H1 (cell line): ENCODE measurements at regions not wholly inside any gene's neighbourhood (a gene's known extent, or its start where the extent isn't known, plus 50 kb on each side); places are given as distances from the start of the nearest gene placed in this dataset.

Experiments
- CTCF ChIA-PET: fragments of 300-600 bp; sonication (Branson Sonifier 250); formaldehyde crosslinking; loops from one replicate; lab custom pipeline; 2021; ENCODE audit not compliant: partially characterized antibody; lab: Charles Lee
- POLR2A ChIA-PET: fragments of 300-600 bp; sonication (Branson Sonifier 250); formaldehyde crosslinking; loops from one replicate; lab custom pipeline; 2021; ENCODE audit warnings: inconsistent platforms; ENCODE audit not compliant: partially characterized antibody; lab: Charles Lee
- DNase-seq, 2 experiments: peaks; one replicate each; pipeline versions ENCODE4 v3.0.0 to v3.0.0-alpha.2; 2010 to 2022; ENCODE audit warnings: low spot score in 2 of 2, low read depth in 1 of 2, mixed read lengths in 1 of 2
- FAIRE-seq: peaks from 2 replicates; lab custom pipeline; 2011; peaks lifted over from hg19 to GRCh38; lab: Jason Lieb, UNC
- H2AFZ ChIP-seq: 2 replicates; pipeline ENCODE4 v1.8.1; 2012; ENCODE audit warnings: low read length, inconsistent platforms
- H2AK5ac ChIP-seq: 2 replicates; pipeline ENCODE4 v1.6.1; 2013; ENCODE audit warnings: low read depth, low read length
- H2BK120ac ChIP-seq: replicated peaks from 2 replicates; pipeline ENCODE3; 2013; ENCODE audit warnings: low read depth, low read length, inconsistent platforms
- H2BK12ac ChIP-seq: 2 replicates; pipeline ENCODE4 v1.6.1; 2013; ENCODE audit warnings: low read depth, low read length
- H2BK15ac ChIP-seq: 2 replicates; pipeline ENCODE4 v1.6.1; 2013; ENCODE audit warnings: low read length
- H2BK20ac ChIP-seq: 2 replicates; pipeline ENCODE4 v1.6.1; 2013; ENCODE audit warnings: low read length
- H2BK5ac ChIP-seq: 2 replicates; pipeline ENCODE4 v1.6.1; 2013; ENCODE audit warnings: low read depth, low read length
- H3K14ac ChIP-seq: 2 replicates; pipeline ENCODE4 v1.6.1; 2013; ENCODE audit warnings: inconsistent platforms; ENCODE audit not compliant: insufficient read length
- H3K18ac ChIP-seq: 2 replicates; pipeline ENCODE4 v1.6.1; 2013; ENCODE audit warnings: low read length; ENCODE audit errors: extremely low read depth
- H3K23ac ChIP-seq: 2 replicates; pipeline ENCODE4 v1.6.1; 2013; ENCODE audit warnings: inconsistent platforms; ENCODE audit not compliant: insufficient read length
- H3K23me2 ChIP-seq: 2 replicates; pipeline ENCODE4 v1.6.1; 2013; ENCODE audit warnings: low read depth, low read length
- H3K27ac ChIP-seq: 2 replicates; pipeline ENCODE4 v1.6.1; 2011; ENCODE audit warnings: low read depth, low read length, inconsistent platforms
- H3K27me3 ChIP-seq, 4 experiments: replicated peaks in 1 of 4; 1 replicate in 1 of 4; 2 replicates in 3 of 4; pipeline versions ENCODE4 v1.6.1 to v1.8.1; 2011 to 2013; ENCODE audit warnings: low read length in 3 of 4, mild to moderate bottlenecking in 3 of 4, inconsistent platforms in 2 of 4, mixed read lengths in 2 of 4, moderate library complexity in 1 of 4; ENCODE audit not compliant: control insufficient read depth in 3 of 4, insufficient read depth in 3 of 4; ENCODE audit errors: extremely low read depth in 1 of 4
- H3K36me3 ChIP-seq, 4 experiments: 2 replicates each; pipeline versions ENCODE4 v1.6.1 to v1.8.1; 2011 to 2013; ENCODE audit warnings: mild to moderate bottlenecking in 4 of 4, low read length in 3 of 4, moderate library complexity in 2 of 4, control low read depth in 1 of 4, inconsistent platforms in 1 of 4; ENCODE audit not compliant: insufficient read depth in 4 of 4, control insufficient read depth in 2 of 4
- H3K4ac ChIP-seq: replicated peaks from 2 replicates; pipeline ENCODE3; 2013; ENCODE audit warnings: low read length, low read depth, mixed read lengths, inconsistent platforms; ENCODE audit not compliant: insufficient read length
- H3K4me1 ChIP-seq, 4 experiments: replicated peaks in 1 of 4; 1 replicate in 1 of 4; 2 replicates in 3 of 4; pipeline versions ENCODE4 v1.6.1 to v1.8.1; 2011 to 2013; ENCODE audit warnings: low read length in 3 of 4, inconsistent platforms in 2 of 4, mixed read lengths in 1 of 4; ENCODE audit not compliant: insufficient read depth in 4 of 4, control insufficient read depth in 3 of 4
- H3K4me2 ChIP-seq, 2 experiments: 2 replicates each; pipeline versions ENCODE4 v1.6.1 to v1.8.1; 2011 to 2013; ENCODE audit warnings: low read depth in 2 of 2, low read length in 2 of 2, control low read depth in 1 of 2, inconsistent platforms in 1 of 2, mild to moderate bottlenecking in 1 of 2; ENCODE audit not compliant: insufficient read depth in 1 of 2
- H3K4me3 ChIP-seq, 4 experiments: fragments of 200-600, 300-600 bp in 1 of 4; sonication (generic), shearing (Covaris generic), sonication (Bioruptor Twin) in 1 of 4; 2 replicates each; pipeline versions ENCODE4 v1.5.1 to v1.8.1; 2011 to 2016; ENCODE audit warnings: low read length in 4 of 4, low read depth in 3 of 4, control low read depth in 2 of 4, inconsistent platforms in 2 of 4, mild to moderate bottlenecking in 2 of 4, mixed read lengths in 1 of 4, moderate library complexity in 1 of 4; ENCODE audit not compliant: insufficient read depth in 2 of 4; ENCODE audit errors: extremely low read depth in 1 of 4
- H3K56ac ChIP-seq: replicated peaks from 2 replicates; pipeline ENCODE3; 2013; ENCODE audit warnings: low read depth, mild to moderate bottlenecking, mixed read lengths, low read length, inconsistent platforms; ENCODE audit not compliant: insufficient read length
- H3K79me1 ChIP-seq: 2 replicates; pipeline ENCODE4 v1.6.1; 2013; ENCODE audit warnings: low read depth, low read length, control low read depth
- H3K79me2 ChIP-seq, 2 experiments: 2 replicates each; pipeline versions ENCODE4 v1.6.1 to v1.8.1; 2012 to 2013; ENCODE audit warnings: low read length in 2 of 2, mild to moderate bottlenecking in 2 of 2, inconsistent platforms in 1 of 2; ENCODE audit not compliant: insufficient read depth in 2 of 2, control insufficient read depth in 1 of 2
- H3K9ac ChIP-seq, 4 experiments: replicated peaks in 1 of 4; 1 replicate in 1 of 4; 2 replicates in 3 of 4; pipeline versions ENCODE4 v1.6.1 to v1.8.1; 2011 to 2013; ENCODE audit warnings: low read depth in 3 of 4, low read length in 3 of 4, control low read depth in 2 of 4, mild to moderate bottlenecking in 2 of 4, moderate library complexity in 2 of 4, inconsistent platforms in 1 of 4; ENCODE audit errors: extremely low read depth in 1 of 4
- H3K9me3 ChIP-seq, 2 experiments: 2 replicates each; pipeline versions ENCODE4 v1.6.1 to v1.8.1; 2012 to 2013; ENCODE audit warnings: mild to moderate bottlenecking in 2 of 2, moderate library complexity in 2 of 2, control low read depth in 1 of 2, inconsistent platforms in 1 of 2, low read depth in 1 of 2, low read length in 1 of 2, mixed read lengths in 1 of 2; ENCODE audit not compliant: insufficient read depth in 2 of 2
- H4K20me1 ChIP-seq, 2 experiments: replicated peaks in 1 of 2; 2 replicates each; pipeline versions ENCODE3 to v1.8.1; 2011 to 2013; ENCODE audit warnings: inconsistent platforms in 2 of 2, low read length in 2 of 2, mild to moderate bottlenecking in 1 of 2; ENCODE audit not compliant: insufficient read depth in 2 of 2, control insufficient read depth in 1 of 2
- H4K5ac ChIP-seq: 2 replicates; pipeline ENCODE4 v1.6.1; 2013; ENCODE audit warnings: low read length, low read depth, mixed read lengths, inconsistent platforms; ENCODE audit not compliant: insufficient read length
- H4K8ac ChIP-seq: 2 replicates; pipeline ENCODE4 v1.8.0; 2013; ENCODE audit warnings: mild to moderate bottlenecking, moderate library complexity, low read length, inconsistent platforms; ENCODE audit not compliant: insufficient read depth; ENCODE audit errors: extremely low read depth
- H4K91ac ChIP-seq: replicated peaks from 2 replicates; pipeline ENCODE3; 2013; ENCODE audit warnings: low read length, mixed read lengths, inconsistent platforms; ENCODE audit not compliant: insufficient read length
- BACH1 ChIP-seq: IDR thresholded peaks from 2 replicates; pipeline ENCODE4 v1.6.1; 2012; ENCODE audit warnings: low read length, improper control_type of control experiment
- EGR1 ChIP-seq: IDR thresholded peaks from 2 replicates; pipeline ENCODE4 v1.6.1; 2011; ENCODE audit warnings: low read depth, low read length, borderline replicate concordance
- RAD21 ChIP-seq, 2 experiments: IDR thresholded peaks in 1 of 2; conservative IDR thresholded peaks in 1 of 2; 2 replicates each; pipeline ENCODE4 v1.6.1; 2011; ENCODE audit warnings: low read depth in 2 of 2, low read length in 2 of 2, improper control_type of control experiment in 1 of 2, inconsistent platforms in 1 of 2, mild to moderate bottlenecking in 1 of 2, moderate library complexity in 1 of 2
- RXRA ChIP-seq: IDR thresholded peaks from 2 replicates; pipeline ENCODE4 v1.6.1; 2011; ENCODE audit warnings: low read depth, mild to moderate bottlenecking, low read length, moderate library complexity; ENCODE audit not compliant: insufficient read depth
- SIX5 ChIP-seq: IDR thresholded peaks from 2 replicates; pipeline ENCODE4 v1.6.1; 2011; ENCODE audit warnings: mild to moderate bottlenecking, low read depth, low read length
- WGBS, 2 experiments: shearing (Covaris generic) in 1 of 2; methylation state at CpG; one replicate each; pipeline versions ENCODE4 v1.1.6 to v1.1.7; 2013 to 2015; ENCODE audit warnings: low lambda C conversion rate in 2 of 2, mixed read lengths in 2 of 2, inconsistent platforms in 1 of 2, low coverage in 1 of 2, missing lambda C conversion rate in 1 of 2; ENCODE audit not compliant: insufficient replicate concordance in 2 of 2, insufficient coverage in 1 of 2, insufficient read length in 1 of 2; ENCODE audit errors: extremely low coverage in 1 of 2, missing lambda C conversion rate in 1 of 2; 5-methylcytosine and 5-hydroxymethylcytosine counted together
- TF ChIP-seq, protein P1 (sequence below), 3 experiments: IDR thresholded peaks; 1 replicate in 2 of 3; 2 replicates in 1 of 3; pipeline versions ENCODE4 v1.5.1 to v1.6.1; 2011; ENCODE audit warnings: low read length in 3 of 3, mild to moderate bottlenecking in 3 of 3, inconsistent platforms in 2 of 3, low read depth in 1 of 3, moderate library complexity in 1 of 3; ENCODE audit not compliant: insufficient read depth in 1 of 3; ENCODE audit errors: control extremely low read depth in 1 of 3

DNA sequence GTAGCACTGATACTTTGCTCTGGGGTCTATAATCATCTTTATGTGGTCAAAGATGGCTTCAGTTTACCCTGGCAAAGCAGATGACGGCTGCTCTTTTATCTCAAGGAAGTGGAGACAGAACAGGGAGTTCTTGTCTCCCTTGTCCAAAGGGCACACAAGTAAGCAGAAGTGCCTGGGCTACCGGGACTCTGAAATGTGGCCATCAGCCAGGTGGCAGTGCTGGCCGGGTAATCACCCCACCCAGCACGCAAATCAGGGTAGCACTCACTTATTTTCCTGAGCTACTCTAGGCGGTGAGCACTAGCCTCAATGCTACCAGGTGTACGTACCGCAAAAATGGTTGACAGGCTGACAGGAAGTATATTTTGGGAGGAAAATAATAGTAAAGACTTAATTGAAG, 119.7 kb upstream of the ETAA1 start:
- CTCF ChIA-PET: interaction anchor here (0.9 to 1.8 kb wide), 4 partner anchors 38 to 563 kb away, joined by 3 to 5 read pairs (median 4); no protein-coding TSS in a partner anchor
- peak in 1 of 2 experiments; percentile 5 for DNase-seq

More for the DNA sequence above, 119.7 kb upstream of the ETAA1 start:
- no peaks in the 10 kb centered on the region for H3K79me1 ChIP-seq
- no peaks in the 10 kb centered on the region for H3K36me3 ChIP-seq
- no peak overlapping the region for H3K56ac ChIP-seq
- no peak overlapping the region for H3K4ac ChIP-seq
- H3K27me3 ChIP-seq: no peaks in the 10 kb centered on the region
- H3K4me2 ChIP-seq: no peak overlapping the region
- H3K9me3 ChIP-seq: no peaks in the 10 kb centered on the region
- WGBS, 2 experiments: 83% methylated on average over 7 of the region's 7 CpGs; no CpG with 5 or more reads in 1 of the 2 experiments
- no peak overlapping the region for H2BK15ac ChIP-seq
- no peak overlapping the region for H4K5ac ChIP-seq
- H3K79me2 ChIP-seq: no peaks in the 10 kb centered on the region
- no peak overlapping the region for H2BK12ac ChIP-seq
- H2AFZ ChIP-seq: no peak overlapping the region
- no peak overlapping the region for H3K4me3 ChIP-seq
- peaks cover 0 to 3% (median 0%) of the 10 kb centered on the region in 4 experiments; a peak in 1 of 7 replicates for H3K4me1 ChIP-seq
- POLR2A ChIA-PET: interaction anchor here (1.2 to 1.3 kb wide), 2 partner anchors 41 to 58 kb away, joined by 4 to 5 read pairs; no protein-coding TSS in a partner anchor
- H3K9ac ChIP-seq: no peak overlapping the region
- no peak overlapping the region for H3K18ac ChIP-seq
- H4K91ac ChIP-seq: no peak overlapping the region
- no peak overlapping the region for H3K23ac ChIP-seq
- H2BK5ac ChIP-seq: no peak overlapping the region
- H2AK5ac ChIP-seq: no peak overlapping the region
- H3K27ac ChIP-seq: no peak overlapping the region
- no peak overlapping the region for H2BK120ac ChIP-seq
- no peak overlapping the region for H3K14ac ChIP-seq
- no peaks in the 10 kb centered on the region for H4K20me1 ChIP-seq
- H4K8ac ChIP-seq: no peak overlapping the region
- no peak for FAIRE-seq
- H2BK20ac ChIP-seq: no peak overlapping the region
- H3K23me2 ChIP-seq: no peaks in the 10 kb centered on the region
- no peak for TF ChIP-seq EGR1
- no peak for TF ChIP-seq BACH1
- peak; percentile 64 to 75 for TF ChIP-seq RAD21 (IDR thresholded peaks at IDR 0.05 in 1 of 2, conservative IDR thresholded peaks at IDR 0.05 in 1 of 2; ENCODE audit: low read depth in 2 of 2, low read length in 2 of 2)
- no peak for TF ChIP-seq SIX5
- TF ChIP-seq, protein P1, sequence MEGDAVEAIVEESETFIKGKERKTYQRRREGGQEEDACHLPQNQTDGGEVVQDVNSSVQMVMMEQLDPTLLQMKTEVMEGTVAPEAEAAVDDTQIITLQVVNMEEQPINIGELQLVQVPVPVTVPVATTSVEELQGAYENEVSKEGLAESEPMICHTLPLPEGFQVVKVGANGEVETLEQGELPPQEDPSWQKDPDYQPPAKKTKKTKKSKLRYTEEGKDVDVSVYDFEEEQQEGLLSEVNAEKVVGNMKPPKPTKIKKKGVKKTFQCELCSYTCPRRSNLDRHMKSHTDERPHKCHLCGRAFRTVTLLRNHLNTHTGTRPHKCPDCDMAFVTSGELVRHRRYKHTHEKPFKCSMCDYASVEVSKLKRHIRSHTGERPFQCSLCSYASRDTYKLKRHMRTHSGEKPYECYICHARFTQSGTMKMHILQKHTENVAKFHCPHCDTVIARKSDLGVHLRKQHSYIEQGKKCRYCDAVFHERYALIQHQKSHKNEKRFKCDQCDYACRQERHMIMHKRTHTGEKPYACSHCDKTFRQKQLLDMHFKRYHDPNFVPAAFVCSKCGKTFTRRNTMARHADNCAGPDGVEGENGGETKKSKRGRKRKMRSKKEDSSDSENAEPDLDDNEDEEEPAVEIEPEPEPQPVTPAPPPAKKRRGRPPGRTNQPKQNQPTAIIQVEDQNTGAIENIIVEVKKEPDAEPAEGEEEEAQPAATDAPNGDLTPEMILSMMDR (IDR thresholded peaks at IDR 0.05; ENCODE audit: control extremely low read depth in 1 of 3, insufficient read depth in 1 of 3, low read depth in 1 of 3, low read length in 3 of 3): peak; percentile 38 to 52 (median 45)
- no peak for TF ChIP-seq RXRA
- TF ChIP-seq, all 59 proteins: peak for 2
